ENCODE measurements at regions not wholly inside any gene's neighbourhood (a gene's known extent, or its start where the extent isn't known, plus 50 kb on each side); places are given as distances from the start of the nearest gene placed in this dataset.

GRCh38 chr3:103926936-103927335 is 1439.8 kb upstream of the ALCAM start:
- DNase-seq (ENCODE audit: low spot score) (no peak), ATAC-seq (no peak)

DNA sequence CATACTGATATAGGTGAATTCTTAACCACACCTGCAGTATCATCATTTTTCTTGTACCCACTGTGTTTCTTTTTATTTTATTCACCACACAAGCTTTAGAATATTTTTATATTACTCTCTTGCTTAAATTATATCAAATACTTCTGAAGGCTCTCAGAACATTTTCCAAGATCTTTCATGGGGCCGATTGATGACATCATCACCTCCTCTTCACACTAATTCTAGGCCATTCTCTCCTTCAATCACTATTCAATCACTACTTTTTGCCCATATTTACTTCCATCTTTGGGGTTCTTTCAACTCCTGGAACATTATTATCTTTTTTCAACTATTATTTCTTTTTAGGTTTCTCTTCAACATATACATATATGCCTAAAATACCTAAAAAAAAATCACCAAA is 1438.8 kb upstream of the ALCAM start:
- ATAC-seq (no peak), DNase-seq (ENCODE audit: low spot score) (no peak)

GRCh38 chr3:103937094-103937493 is 1429.6 kb upstream of the ALCAM start:
- ATAC-seq, result no peak
- no peak for DNase-seq (ENCODE audit: low spot score)

GRCh38 chr3:103947062-103947461 is 1419.6 kb upstream of the ALCAM start:
- ATAC-seq, result no peak

GRCh38 chr3:103949693-103950092 is 1417.0 kb upstream of the ALCAM start:
- DNase-seq (ENCODE audit: low spot score), result no peak
- no peak for ATAC-seq

More at GRCh38 chr3:103947062-103947461, 1419.6 kb upstream of the ALCAM start:
- no peak for DNase-seq (ENCODE audit: low spot score)

DNA sequence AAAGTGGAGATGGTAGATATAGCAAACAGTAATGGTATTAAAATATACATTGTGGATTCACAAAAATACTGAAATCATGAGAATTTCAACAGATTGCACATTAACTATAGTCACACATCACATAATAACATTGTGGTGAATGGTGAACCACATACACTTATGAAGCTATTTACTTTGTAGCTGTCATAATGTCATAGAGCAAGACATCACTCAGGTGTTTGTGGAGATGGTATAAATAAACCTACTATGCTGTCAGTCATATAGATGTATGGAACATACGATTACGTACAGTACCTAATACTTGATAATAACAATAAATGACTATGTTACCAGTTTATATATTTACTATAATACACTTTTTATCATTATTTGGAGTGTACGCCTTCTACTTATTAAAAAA is 1416.0 kb upstream of the ALCAM start:
- no peak for ATAC-seq
- DNase-seq (ENCODE audit: low spot score), result no peak

DNA sequence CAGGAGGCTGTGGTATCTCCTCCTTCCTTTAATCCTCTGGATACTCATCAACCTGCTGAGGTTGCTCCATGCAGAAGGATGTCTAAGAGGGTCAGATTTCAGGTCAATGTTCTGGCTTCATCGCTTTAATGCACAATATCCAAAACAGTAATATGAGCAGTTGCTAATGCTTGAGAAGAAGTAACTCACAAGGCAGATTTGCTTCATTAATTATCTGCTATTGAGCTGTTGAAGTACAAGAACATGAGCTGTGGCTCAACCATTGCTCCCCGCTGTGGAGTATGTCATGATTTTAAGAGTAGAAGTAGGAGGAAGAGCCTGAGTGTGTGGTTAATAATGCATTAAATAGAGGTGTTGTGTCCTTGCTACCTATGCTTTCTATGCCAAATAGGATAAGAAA is 1412.9 kb upstream of the ALCAM start:
- DNase-seq (ENCODE audit: low spot score), result no peak
- ATAC-seq, result no peak

- no peak for DNase-seq (ENCODE audit: low spot score)
- peak; percentile 28 for ATAC-seq
Observed at GRCh38 chr3:103960819-103961218, 1405.9 kb upstream of the ALCAM start.

DNA sequence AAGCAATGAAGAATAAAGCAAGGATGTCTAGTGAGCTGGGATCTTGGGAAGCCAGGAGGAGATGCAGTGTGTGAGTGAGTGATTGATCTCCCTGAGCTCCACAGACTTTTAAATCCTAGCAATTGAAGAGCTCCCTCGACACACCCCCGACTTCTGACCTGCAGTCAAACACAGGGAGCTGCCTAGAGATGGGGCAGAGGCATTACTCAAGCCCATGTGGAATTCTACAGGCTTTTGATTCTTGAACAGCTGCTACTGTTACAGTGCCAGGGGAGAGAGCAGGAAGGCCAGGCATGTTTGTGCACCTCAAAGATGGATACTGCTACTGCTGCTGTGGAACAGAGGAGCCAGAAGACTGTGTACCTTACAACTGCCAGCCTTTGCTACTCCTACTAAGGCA is 1403.1 kb upstream of the ALCAM start:
- ATAC-seq (no peak), DNase-seq (ENCODE audit: low spot score) (no peak)

GRCh38 chr3:103965764-103966163 is 1400.9 kb upstream of the ALCAM start:
- DNase-seq (ENCODE audit: low spot score) (no peak), ATAC-seq (no peak)

DNA sequence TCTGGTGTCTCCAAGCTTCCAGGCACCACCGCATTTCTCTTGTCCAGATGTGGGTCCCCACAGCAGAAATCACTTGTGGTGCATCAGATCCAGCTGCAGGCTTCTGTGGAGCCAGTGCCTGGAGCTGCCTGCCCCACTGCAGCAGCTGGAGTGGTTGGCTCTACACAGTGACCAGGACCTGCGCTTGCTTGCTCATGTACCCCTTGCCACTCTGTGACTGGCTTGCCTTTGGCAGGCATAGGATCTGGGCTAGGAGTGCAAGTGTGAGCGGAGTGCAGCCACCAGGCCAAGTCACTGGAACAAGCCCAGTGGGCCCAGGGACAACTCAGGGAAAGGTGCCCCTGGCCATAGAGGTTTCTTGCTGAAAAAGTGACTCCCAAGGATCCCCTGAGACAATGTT is 1400.0 kb upstream of the ALCAM start:
- ATAC-seq, result no peak
- DNase-seq (ENCODE audit: low spot score), result no peak

DNA sequence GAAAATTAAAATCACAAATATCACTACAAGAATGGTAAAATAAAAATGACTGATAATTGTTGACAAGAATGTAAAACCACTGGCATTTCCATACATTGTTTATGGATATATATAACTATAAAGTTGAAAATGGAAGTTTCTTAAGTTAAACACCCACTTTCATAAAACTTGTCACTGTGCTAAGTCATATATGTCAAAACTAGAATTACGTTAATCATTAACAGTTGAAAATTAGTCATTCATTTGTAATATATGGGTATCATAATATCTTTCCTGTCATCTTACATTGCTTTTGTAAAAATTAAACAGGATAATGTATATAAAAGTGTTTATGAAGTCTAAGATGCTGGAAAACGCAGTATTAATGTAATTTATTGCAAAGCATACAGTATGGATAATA is 1398.6 kb upstream of the ALCAM start:
- ATAC-seq, result no peak

GRCh38 chr3:103968751-103969150 is 1398.0 kb upstream of the ALCAM start:
- no peak for DNase-seq (ENCODE audit: low spot score)
- ATAC-seq, result no peak

More for the DNA sequence above, 1398.6 kb upstream of the ALCAM start:
- no peak for DNase-seq (ENCODE audit: low spot score)

DNA sequence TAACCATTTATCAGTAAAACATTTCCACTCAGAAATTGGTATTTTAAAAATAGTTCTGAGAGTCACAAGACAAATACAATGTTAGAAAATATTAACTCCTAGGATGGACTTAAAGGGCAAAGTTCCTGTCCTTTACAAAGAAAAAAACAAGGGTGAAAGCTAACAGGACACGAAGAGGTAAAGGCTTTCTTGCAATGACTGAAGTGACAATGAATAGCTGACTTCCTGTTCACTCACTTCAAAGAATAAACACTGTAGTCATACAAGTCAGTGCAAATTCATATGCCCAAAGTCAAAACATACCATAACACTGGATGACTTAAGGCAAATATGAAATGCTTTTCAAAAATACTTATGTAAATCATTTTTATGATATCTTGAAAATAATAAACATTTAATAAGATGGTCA is 1389.8 kb upstream of the ALCAM start:
- peak; percentile 80 for ATAC-seq
- DNase-seq (ENCODE audit: low spot score), result no peak

DNA sequence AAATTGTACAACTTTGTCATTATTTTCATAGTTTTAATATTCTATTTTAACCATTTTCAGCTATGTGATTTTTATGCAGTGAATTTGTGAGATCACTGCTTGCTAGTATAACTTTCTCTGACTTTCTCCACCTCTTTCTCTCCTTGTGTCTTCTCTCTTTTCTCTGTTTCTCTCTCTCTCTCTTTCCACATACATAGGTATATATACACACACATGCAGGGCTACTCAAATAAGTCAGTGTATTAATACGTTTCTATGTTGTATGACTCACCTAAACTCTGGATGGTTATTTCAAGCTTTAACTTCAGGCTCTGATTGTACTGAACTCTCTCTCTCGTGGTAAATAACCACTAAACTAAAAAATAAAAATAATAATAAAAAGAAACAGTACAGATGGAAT is 1389.3 kb upstream of the ALCAM start:
- ATAC-seq, result no peak
- no peak for DNase-seq (ENCODE audit: low spot score)

- no peak for ATAC-seq
- DNase-seq (ENCODE audit: low spot score), result no peak
Observed at GRCh38 chr3:103991461-103992115, 1375.1 kb upstream of the ALCAM start.

DNA sequence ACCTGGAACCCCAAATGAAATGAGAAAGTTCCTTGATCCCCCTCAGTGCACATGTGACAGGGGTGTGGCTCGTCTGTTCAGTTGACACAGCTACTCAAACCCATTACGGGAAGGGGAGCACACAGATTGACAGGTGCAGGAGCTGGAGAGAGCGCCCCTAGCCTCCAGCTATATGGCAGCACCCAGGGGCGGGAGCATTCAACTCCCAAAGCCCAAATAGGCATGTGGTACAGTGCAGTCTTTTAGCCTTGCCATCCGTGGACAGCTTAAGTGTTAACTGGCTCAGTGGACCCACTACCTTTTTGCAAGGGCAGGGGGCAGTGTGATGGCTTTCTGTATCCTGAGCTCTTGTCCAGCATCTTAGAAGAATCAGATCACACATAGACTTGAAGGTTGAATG is 1374.2 kb upstream of the ALCAM start:
- DNase-seq (ENCODE audit: low spot score) (no peak), ATAC-seq (no peak)

DNA sequence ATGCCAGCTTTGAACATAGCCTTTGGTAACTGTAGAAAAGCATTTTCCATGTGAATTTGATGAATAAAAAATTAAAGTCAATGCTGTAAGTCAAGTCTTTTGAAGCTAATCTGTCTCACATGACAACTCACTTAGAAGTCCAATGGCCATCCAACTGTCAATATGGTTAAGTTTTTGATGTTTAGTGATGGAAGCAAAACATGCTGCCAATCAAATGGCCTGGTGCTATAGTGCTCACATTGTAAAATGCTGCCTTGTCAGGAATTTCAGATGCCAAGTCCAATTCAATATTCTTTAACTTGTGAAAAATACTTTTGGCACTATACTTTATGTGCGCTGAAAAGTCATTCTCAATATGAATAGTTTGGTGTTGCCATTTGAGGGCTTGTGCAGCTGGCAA is 1361.8 kb upstream of the ALCAM start:
- ATAC-seq (no peak), DNase-seq (ENCODE audit: low spot score) (no peak)

GRCh38 chr3:104005815-104006214 is 1360.9 kb upstream of the ALCAM start:
- DNase-seq (ENCODE audit: low spot score) (no peak), ATAC-seq (no peak)

- DNase-seq (ENCODE audit: low spot score), result no peak
- no peak for ATAC-seq
Observed at GRCh38 chr3:104018541-104018940, 1348.2 kb upstream of the ALCAM start.

GRCh38 chr3:104031598-104031997 is 1335.1 kb upstream of the ALCAM start:
- DNase-seq (ENCODE audit: low spot score) (no peak), ATAC-seq (no peak)

- ATAC-seq, result no peak
Observed at GRCh38 chr3:104032283-104032682, 1334.4 kb upstream of the ALCAM start.

DNA sequence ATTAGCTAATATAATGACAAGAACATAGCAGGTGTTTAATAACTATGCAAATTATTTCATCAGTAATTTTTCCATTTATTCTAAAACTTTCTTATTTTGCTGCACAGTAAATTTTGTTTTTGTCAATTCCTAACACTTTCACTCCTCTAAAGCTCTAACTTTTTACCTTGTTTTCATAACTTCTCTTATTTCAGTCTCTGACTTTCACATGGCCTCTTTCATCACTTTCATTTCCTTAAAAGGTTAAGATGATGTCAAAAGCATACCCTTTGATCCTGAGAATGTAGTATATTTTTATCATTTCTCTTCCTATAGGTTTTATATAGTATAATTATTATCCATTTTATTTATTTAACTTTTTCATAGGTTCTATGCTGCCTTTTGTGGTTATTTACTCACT is 1325.8 kb upstream of the ALCAM start:
- DNase-seq (ENCODE audit: low spot score), result no peak
- ATAC-seq, result no peak

More at GRCh38 chr3:104032283-104032682, 1334.4 kb upstream of the ALCAM start:
- no peak for DNase-seq (ENCODE audit: low spot score)

Measured in left lobe of liver (tissue), 2 donors.